HG02588 (cell line): ENCODE measurements at regions not wholly inside any gene's neighbourhood (a gene's known extent, or its start where the extent isn't known, plus 50 kb on each side); places are given as distances from the start of the nearest gene placed in this dataset.

Experiments used
- ATAC-seq: cut with Tn5 transposase; IDR thresholded peaks from one replicate; pipeline ENCODE4 v1.9.1; 2021; ENCODE audit warnings: mild to moderate bottlenecking, moderate library complexity; ENCODE audit not compliant: unreplicated experiment

DNA sequence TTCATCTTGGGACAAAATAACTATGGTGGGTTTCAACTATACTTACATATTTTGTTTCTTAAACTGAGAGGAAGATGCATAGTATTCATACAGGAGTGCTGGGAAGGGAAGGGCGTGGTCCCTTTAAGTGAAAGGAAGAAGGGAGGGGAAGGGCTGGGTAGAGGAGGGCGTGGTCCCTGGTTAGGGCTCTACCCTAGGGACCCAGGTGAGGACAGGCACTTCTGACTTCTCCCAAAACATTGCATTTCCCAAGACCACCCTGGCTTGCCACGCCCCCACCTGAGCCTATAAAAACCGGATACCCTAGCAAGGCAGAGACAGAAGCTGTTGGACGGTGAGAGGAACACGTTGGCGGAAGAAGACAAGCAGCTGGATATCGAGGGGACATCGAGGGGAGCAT lies 157.6 kb upstream of the PLXNA4 start:
- ATAC-seq: no peak

- no peak for ATAC-seq
Observed at GRCh38 chr7:132732321-132732865, 156.1 kb upstream of the PLXNA4 start.

DNA sequence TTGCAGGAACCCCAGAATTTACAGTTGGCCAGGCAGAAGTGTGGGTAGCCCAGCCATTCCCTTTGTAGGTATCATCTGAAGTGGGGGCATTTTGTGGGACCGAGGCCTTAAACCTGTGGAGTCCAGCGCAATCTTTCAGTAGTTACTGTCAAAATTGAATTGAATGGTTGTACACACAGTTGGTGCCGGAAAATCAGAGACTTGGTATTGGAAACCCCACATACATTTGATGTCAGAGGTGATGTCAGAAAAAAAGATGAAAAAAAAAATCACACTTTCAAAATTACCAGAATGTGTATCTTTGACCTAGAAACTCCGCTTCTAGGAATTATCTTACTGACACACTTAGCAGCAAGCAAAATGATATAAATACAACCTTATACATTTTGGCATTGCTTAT lies 153.8 kb upstream of the PLXNA4 start:
- no peak for ATAC-seq

DNA sequence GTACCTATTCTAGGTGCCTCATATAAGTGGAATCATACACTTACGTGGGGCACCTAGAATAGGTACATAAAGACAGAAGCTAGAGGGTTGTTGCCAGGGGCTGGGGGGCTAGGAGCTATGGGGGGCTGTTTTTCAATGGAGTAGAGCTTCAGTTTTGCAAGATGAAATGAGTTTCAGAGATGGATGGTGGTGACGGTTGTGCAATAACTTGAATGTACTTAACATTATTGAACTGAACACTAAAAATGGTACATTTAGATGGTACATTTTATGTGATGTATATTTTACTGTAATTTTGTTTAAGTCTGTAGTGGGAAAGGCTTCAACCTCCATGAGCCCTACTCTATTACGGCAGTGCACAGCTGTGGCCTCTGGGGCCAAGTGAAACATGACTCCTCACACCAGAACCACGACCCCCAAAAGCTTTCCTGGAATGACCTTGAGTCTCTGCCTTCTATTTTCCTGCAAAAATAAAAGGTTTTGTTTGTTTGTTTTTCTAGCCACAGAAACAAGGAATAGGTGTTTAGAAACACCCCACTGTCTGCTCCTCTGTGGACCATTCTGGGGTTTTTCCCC lies 147.3 kb upstream of the PLXNA4 start:
- no peak for ATAC-seq

DNA sequence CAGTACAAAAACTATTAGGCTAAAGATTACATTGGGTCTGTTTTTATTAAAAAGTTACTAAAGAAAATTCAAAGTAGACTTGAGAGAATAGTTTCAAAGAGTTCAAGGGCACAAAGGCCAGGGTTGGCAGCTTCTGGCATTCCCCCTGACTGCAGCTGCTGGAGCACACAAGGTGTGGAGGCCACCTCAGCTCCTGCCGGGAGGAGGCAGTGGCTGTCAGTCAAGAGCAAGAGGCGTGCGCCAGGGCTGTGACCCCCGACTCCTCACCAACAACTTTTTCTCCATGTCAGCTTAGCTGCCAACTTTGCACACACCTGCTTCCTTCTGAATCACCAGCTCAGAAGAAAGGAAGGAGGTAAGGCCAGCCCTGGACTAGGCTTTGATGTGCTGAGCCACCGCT lies 144.6 kb upstream of the PLXNA4 start:
- ATAC-seq: no peak

DNA sequence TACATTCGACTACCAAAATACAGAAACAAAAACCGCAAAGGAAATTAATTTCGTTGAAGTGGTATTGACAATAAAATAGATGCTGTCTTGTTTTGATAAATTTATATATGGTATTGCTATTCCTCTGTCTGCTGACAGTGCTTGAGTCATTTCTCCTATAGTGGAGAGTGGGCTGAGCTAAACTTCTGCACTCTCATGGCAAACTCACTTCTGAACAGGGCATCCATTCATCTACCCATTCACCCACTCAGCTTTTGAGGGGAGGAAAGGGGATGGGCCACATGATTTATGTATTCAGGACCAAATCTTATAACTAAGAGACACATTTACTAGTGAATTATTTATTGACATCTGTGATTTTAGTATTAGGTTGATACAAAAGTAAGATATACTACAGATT lies 137.6 kb upstream of the PLXNA4 start:
- ATAC-seq: no peak

- no peak for ATAC-seq
Observed at GRCh38 chr7:132709971-132710567, 133.8 kb upstream of the PLXNA4 start.

GRCh38 chr7:132708470-132708869 lies 132.2 kb upstream of the PLXNA4 start:
- no peak for ATAC-seq

DNA sequence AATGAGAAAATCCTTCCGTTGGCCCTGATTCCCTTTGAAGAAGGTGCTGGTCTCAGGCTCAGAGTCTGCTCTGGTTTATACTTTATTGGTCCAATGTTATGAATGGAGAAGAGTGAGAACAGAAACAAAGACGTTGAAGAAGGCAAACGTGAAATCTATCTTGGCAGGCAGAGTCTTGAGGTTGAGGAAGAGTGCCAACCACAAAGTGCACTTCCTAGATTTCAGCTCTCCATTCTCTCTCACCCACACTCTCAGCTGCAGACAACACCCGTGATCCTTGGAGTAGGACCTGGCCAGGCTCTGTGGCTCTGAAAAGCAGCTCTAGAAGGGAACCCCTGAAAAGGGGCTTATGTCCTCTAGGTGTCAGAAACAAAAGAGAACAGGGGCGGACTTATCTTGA lies 128.9 kb upstream of the PLXNA4 start:
- ATAC-seq: no peak

DNA sequence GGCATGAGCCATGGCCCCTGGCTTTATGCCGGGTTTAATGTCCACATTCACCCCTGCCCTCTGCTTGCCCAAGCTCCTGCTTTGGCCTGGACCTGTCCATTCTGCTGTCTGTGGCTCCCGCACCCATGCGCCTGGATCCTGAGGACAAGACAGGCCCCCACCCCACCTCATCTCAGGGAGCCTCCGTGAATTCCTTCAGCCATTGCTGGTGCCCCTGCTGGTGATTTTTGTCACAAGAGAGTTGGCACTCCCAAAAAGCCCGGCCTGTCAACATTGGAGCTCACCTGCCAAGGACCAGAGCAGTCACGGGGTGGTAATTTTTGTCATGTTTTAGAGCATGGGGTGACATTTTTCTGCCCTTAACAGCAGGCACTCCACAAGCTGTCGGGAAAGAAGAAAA lies 127.5 kb upstream of the PLXNA4 start:
- no peak for ATAC-seq

GRCh38 chr7:132697003-132697402 lies 120.7 kb upstream of the PLXNA4 start:
- ATAC-seq: no peak

DNA sequence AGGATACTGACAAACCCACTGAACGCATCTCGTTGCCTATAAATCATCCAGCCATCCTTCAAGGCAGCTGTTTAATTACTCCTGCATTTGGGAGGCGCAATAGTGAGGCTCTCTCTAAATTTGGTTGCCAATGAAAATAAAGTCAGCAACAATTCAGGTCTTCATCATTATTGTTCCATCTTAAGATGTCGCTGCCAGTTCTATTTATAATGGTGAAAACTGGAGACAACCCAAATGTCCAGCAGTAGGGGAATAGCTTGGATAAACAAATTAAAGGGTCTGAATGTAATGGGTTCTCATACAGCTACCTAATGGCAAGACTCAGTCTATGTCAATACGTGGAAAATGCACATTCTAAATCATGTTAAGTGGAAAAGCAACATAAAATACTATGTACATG lies 120.1 kb upstream of the PLXNA4 start:
- ATAC-seq: no peak

DNA sequence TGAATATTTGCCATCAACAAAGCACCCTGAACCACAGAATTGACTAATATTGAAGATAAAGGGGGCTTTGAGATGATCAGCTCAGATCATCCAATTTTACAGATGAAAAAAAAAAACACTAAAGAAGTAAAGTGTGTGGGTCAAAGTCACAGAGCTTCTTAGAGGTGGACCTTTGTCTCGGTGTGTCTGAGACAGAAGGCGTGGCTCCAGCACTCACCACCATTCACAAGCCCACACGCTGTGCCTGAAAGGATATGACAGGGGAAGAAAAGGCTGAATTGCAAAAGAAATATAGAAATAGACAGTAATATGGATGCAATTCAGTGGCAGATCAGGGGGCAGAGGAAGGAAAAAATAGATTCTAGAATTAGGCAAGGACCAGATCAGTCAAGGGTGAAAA lies 114.9 kb upstream of the PLXNA4 start:
- no peak for ATAC-seq

DNA sequence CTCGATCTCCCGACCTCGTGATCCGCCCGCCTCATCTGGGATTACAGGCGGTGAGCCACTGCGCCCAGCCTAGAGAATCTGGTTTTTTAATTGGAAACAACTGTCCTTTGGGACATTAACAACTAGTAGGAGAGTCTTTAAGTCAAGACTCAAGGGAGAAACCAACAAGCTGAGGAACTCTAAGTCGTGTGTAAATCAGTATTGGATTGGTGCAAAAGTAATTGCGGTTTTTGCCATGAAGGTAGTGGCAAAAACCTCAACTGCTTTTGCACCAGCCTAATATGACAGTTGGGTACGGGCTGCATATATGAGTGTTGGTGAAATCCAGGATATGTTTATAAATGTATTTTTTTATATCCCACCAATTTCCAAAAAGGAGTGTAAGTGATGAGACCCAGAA lies 113.9 kb upstream of the PLXNA4 start:
- ATAC-seq: no peak

- ATAC-seq: no peak
Observed at GRCh38 chr7:132687981-132688383, 111.7 kb upstream of the PLXNA4 start.

DNA sequence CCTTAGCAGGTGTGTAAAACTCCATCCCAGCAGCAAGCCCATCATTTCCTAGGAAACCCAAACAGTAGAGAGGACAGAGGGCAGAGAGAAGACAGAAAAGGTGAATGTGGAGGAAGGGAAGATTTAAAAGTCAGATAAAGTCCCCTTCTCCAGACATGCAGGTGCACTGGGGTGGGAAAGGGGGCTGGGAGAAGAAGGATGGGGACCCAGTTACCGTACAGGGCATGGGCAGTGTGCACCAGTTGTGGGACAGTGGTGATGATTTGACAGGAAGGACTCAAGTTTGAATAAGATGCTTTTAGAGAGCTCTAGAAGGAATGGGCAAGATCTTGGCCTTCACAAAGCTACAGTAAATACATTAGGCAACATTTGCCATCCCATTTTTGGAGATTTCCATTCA lies 110.7 kb upstream of the PLXNA4 start:
- no peak for ATAC-seq

GRCh38 chr7:132685277-132685676 lies 109.0 kb upstream of the PLXNA4 start:
- ATAC-seq: no peak

DNA sequence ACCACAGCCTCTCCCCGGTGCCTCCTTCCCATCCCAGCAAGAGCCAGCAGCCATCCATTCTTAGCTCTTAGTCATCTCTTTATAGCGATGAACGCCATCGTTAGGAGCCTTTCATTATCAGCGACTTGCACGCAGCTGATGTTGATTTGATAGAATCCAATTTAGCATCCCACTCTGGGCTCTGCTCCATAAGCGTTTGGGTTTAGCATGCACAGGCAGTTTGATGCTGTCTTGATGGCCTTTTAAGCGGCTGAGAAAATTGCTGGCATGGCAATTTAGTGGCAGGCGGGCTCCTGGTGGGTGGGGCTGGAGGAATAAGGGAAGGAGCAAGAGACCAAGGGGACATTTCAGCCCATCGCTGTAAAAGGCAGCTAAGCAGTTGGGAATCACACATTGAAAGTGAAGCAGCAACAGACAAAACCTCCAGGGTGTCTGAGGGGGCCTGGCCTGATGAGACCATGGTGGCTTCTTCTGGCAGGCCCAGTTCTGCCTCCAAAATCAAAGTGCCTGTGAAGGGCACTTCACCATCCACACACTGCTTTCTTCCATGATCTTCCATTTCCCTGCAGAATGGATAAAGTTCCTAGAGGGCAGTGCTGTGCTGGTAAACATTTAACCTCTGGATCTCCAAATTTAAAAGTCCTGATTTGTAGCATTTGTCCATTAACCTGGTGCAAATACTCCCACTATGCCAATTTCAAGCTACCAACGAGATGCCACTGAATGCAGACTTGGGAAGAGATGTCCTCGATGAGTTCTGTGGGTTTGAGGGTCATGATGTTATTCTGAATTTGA lies 107.8 kb upstream of the PLXNA4 start:
- no peak for ATAC-seq

DNA sequence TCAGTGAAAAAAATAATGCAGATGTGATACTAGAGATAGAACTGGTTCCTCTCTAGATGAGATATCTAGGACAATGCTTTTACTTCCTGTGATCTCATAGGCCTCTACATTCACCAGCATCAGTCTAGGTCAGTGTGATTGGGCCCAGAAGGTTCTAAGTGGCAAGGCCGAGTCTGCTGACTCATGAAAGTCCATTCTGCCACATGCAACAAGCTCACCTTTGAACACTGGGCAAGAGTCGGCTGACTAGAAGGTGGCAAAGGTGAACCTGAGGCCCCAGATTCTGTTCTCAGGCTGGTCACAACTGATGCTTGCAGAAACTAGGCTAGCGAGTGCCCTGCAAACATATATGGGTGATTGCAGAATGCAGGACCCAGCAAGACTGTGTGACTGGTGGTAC lies 105.7 kb upstream of the PLXNA4 start:
- no peak for ATAC-seq

- no peak for ATAC-seq
Observed at GRCh38 chr7:132680590-132680989, 104.3 kb upstream of the PLXNA4 start.

DNA sequence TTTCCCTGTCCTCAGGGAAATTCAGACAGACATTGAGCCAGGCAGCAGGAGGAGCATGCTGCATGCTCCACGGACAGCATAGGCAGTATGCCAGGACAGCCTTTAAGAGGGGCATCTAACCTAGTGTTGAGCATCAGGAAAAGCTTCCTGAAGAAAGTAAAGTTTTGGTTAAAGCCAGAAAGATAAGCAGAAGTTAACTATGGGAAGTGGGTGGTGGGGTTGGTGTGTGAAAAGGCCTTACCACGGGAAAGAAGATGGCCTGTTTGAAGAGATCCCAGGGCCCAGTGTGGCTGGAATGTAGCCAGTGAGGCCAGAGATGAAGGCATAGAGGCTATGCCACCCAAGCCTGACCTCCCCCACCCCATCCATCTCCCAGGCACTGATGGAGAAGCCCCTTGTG lies 102.4 kb upstream of the PLXNA4 start:
- ATAC-seq: no peak

- ATAC-seq: no peak
Observed at GRCh38 chr7:132677918-132678317, 101.6 kb upstream of the PLXNA4 start.
